Medulla oblongata (tissue), 1 donor: ENCODE measurements at regions not wholly inside any gene's neighbourhood (a gene's known extent, or its start where the extent isn't known, plus 50 kb on each side); places are given as distances from the start of the nearest gene placed in this dataset.
"Not testable (repeated sequence)": the region's sequence is repeated elsewhere in the genome, so short reads cannot be mapped to it uniquely, and the experiment has no call there.

Experiments used
- DNase-seq: peaks from one replicate; pipeline ENCODE4 v3.0.0-alpha.2; 2015; ENCODE audit errors: extremely low spot score

DNA sequence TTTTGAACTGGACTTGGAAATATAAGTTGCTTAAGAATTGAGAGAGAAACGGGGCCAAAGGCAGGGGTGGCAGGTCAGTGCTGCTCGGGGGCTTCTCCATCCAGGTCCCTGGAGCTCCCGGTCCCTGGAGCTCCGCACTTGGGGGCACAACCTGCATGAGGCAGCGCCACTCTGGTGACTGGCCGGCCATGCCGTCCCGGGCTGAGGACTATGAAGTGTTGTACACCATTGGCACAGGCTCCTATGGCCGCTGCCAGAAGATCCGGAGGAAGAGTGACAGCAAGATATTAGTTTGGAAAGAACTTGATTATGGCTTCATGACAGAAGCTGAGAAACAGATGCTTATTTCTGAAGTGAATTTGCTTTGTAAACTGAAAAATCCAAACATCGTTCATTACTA, 76.9 kb upstream of the POTEG start:
- DNase-seq, result not testable (repeated sequence)

DNA sequence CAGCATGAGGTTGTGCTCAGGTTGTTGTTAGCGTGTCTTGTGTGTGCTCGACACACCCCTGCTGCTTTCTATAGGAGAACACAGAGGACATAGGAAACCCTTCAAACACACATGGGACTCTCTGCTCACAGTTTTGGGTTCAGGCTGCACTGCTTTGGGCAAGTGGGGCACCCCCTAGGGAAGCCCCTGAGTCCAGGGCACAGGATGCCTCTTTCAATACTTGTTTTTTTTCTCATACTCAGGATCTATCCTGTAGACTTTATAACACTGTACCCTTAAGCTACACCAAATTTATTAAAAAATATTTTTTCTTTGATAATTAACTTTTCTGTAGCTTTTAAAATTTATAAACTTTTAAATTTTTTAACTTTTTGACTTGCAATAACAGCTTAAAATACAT, 55.3 kb upstream of the POTEG start:
- not testable (repeated sequence) for DNase-seq

GRCh38 chr14:19488457-19488856, 54.3 kb upstream of the POTEG start:
- DNase-seq, result not testable (repeated sequence)

- DNase-seq, result not testable (repeated sequence)
Measured at GRCh38 chr14:19487690-19488089, 53.5 kb upstream of the POTEG start.

GRCh38 chr14:19487265-19487664, 53.1 kb upstream of the POTEG start:
- DNase-seq, result not testable (repeated sequence)

DNA sequence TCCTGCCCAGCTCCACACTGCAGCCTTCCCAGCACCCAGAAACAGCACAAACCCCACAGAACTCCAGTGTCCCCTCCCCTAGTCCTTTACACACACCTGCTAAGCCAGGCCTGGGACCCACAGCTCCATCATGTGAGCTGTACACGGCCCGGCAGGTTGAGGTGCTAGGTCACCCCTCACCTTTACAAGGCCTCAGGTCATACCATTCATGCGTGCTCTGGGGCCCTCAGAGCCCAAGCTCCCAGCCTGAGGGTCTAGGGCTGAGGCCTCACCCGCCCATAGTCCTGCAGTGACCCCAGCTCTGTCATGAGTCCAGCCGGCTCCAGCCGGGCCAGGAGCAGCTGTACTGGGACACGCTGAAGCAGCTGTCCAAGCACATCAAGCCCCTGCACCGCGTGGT, 51.2 kb upstream of the POTEG start:
- DNase-seq, result peak; percentile 1
